ENCODE measurements at regions not wholly inside any gene's neighbourhood (a gene's known extent, or its start where the extent isn't known, plus 50 kb on each side); places are given as distances from the start of the nearest gene placed in this dataset.

DNA sequence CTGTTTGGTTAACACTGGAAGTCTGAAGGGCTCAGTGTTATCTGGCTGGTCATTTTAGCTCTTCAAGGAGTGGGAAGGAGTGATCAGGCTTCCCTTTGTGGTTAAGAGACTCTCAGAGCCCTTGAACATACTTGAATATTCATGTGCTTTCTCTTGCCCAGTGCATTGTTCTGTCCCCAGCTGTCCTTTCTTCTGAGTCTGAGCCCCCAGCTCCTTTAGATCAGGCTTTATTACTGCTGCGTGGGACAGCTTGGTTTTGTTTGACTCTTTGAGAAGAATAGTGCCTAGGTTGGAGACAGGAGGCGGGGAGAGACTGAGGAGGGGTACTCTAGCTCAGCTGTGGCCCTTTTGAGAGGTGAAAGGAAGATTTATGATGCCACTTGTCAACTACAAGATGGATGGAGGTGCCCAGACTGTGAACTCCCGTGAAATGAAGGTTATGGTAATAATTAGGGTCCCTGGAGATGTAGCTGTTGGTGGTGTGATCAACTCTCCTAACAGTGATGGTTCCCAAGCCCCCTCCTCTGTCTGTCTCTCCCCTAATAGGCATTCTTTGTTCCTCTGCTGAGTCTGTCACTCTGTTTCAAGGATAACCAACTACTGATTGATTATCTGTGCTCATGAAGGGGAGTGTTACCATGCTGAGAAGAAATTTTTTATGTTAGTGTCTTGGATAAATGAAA lies 83.1 kb upstream of the GLRA1 start:
- DNase-seq, result no peak
- intact Hi-C loops (cut with DNase I; ENCODE audit: low total_unique reads), result no loop called here
- H3K36me3 ChIP-seq, result no peaks in the 10 kb centered on the region
- H3K9me3 ChIP-seq, result no peaks in the 10 kb centered on the region
- TF ChIP-seq, protein P1, sequence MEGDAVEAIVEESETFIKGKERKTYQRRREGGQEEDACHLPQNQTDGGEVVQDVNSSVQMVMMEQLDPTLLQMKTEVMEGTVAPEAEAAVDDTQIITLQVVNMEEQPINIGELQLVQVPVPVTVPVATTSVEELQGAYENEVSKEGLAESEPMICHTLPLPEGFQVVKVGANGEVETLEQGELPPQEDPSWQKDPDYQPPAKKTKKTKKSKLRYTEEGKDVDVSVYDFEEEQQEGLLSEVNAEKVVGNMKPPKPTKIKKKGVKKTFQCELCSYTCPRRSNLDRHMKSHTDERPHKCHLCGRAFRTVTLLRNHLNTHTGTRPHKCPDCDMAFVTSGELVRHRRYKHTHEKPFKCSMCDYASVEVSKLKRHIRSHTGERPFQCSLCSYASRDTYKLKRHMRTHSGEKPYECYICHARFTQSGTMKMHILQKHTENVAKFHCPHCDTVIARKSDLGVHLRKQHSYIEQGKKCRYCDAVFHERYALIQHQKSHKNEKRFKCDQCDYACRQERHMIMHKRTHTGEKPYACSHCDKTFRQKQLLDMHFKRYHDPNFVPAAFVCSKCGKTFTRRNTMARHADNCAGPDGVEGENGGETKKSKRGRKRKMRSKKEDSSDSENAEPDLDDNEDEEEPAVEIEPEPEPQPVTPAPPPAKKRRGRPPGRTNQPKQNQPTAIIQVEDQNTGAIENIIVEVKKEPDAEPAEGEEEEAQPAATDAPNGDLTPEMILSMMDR (IDR thresholded peaks at IDR 0.05), result no peak
- TF ChIP-seq POLR2A (IDR thresholded peaks at IDR 0.05) (no peak), POLR2AphosphoS5 (IDR thresholded peaks at IDR 0.05) (no peak), EP300 (IDR thresholded peaks at IDR 0.05; ENCODE audit: low read depth) (no peak)
- H3K27ac ChIP-seq, result no peak overlapping the region
- in situ Hi-C loops (cut with MboI; ENCODE audit: low pct_ligation_motif_present in 1 of 4, low pct_unique_long_range_greater_than_20kb in 1 of 4, low sequenced_read_pairs in 3 of 4), result no loop called here
- H3K27me3 ChIP-seq, result no peaks in the 10 kb centered on the region
- H3K4me3 ChIP-seq, result no peak overlapping the region
- H3K4me1 ChIP-seq, result no peaks in the 10 kb centered on the region
- WGBS, 2 donors (ENCODE audit: low coverage in 1 of 2), result 17 to 21% methylated on average over 1 to 3 of the region's 3 CpGs

DNA sequence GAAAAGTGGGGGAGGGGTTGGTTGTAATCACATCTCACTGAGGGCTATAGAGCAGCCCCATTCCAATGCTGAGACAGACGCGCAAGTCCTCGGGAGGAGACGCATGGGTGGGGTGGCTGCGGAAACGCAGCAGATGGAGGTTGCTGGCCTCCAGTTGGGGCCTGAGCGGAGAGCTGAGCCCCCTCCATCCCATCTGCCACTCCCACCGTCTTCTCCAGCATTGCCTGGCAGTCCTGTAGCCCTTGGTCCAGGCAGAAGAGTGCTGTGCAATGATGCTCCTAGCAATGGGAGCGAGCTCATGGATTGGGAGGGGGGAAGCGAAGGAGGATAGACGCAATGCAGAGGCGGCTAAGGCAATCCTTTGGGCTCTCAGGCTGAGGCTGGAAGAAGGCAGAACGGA lies 79.4 kb upstream of the GLRA1 start:
- Histone ChIP-seq H3K9me3 (peaks cover 0 to 6% of the 10 kb centered on the region in 2 donors), H3K4me1 (no peaks in the 10 kb centered on the region), H3K27me3 (no peaks in the 10 kb centered on the region), H3K27ac (no peak overlapping the region), H3K36me3 (no peaks in the 10 kb centered on the region), H3K4me3 (no peak overlapping the region)
- in situ Hi-C loops (cut with MboI; ENCODE audit: low pct_ligation_motif_present in 1 of 4, low pct_unique_long_range_greater_than_20kb in 1 of 4, low sequenced_read_pairs in 3 of 4), result no loop called here
- intact Hi-C loops (cut with DNase I; ENCODE audit: low total_unique reads), result no loop called here
- DNase-seq, result no peak
- TF ChIP-seq POLR2AphosphoS5 (IDR thresholded peaks at IDR 0.05) (no peak), EP300 (IDR thresholded peaks at IDR 0.05; ENCODE audit: low read depth) (no peak), POLR2A (IDR thresholded peaks at IDR 0.05) (no peak)
- TF ChIP-seq, protein P1 (IDR thresholded peaks at IDR 0.05), result no peak
- 91% methylated on average over 13 of the region's 13 CpGs; no CpG with 5 or more reads in 1 of the 2 donors for WGBS, 2 donors (ENCODE audit: low coverage in 1 of 2)
